ENCODE measurements at regions not wholly inside any gene's neighbourhood (a gene's known extent, or its start where the extent isn't known, plus 50 kb on each side); places are given as distances from the start of the nearest gene placed in this dataset.

DNA sequence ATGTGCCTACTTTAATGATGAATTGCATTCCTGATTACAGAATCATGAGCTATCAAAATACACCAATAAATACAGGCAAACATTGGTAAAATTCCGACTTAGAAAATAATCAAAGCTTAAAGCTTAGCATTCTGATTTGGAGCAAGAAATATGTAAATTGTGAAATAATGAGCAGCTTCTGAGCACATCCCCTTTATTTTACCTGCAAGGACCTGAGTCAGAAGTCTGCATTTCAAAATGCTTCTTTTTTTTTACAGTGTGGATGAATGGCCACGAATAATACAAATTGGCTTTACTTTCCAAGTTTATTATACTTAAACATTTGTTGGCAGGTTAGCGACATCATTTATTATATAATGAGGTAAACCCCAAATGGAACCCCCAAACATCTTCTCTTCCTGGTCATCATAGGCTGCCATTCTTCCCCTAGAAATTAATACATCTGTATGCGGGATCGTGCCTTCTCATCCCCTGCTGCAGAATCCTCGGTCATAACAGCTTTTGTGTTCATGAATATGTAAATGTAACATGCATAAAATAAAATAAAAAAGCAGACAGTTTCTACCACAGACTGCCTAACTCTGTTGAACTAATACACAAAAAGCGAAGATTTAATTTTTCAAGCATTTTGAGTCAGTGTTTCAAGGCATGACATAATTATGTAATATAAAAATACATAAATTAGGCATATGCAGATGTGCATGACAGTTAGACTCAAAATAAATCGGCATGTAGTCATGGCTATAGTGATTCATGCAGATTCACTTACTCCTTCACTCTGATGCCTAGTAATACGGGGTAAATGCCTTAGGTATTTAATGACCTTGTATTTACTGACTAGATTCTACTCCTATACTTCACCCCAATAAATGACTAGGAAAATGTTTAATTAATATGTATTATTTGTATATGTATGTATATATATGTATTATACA lies 339.7 kb downstream of the USP25 start:
- TF ChIP-seq, protein P1, sequence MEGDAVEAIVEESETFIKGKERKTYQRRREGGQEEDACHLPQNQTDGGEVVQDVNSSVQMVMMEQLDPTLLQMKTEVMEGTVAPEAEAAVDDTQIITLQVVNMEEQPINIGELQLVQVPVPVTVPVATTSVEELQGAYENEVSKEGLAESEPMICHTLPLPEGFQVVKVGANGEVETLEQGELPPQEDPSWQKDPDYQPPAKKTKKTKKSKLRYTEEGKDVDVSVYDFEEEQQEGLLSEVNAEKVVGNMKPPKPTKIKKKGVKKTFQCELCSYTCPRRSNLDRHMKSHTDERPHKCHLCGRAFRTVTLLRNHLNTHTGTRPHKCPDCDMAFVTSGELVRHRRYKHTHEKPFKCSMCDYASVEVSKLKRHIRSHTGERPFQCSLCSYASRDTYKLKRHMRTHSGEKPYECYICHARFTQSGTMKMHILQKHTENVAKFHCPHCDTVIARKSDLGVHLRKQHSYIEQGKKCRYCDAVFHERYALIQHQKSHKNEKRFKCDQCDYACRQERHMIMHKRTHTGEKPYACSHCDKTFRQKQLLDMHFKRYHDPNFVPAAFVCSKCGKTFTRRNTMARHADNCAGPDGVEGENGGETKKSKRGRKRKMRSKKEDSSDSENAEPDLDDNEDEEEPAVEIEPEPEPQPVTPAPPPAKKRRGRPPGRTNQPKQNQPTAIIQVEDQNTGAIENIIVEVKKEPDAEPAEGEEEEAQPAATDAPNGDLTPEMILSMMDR (IDR thresholded peaks at IDR 0.05; ENCODE audit: insufficient read depth, low read depth, low read length, missing control alignments) = no peak
- no peak overlapping the region for H3K4me3 ChIP-seq (ENCODE audit: low read depth, low read length)
- DNase-seq (ENCODE audit: low read depth) = no peak

DNA sequence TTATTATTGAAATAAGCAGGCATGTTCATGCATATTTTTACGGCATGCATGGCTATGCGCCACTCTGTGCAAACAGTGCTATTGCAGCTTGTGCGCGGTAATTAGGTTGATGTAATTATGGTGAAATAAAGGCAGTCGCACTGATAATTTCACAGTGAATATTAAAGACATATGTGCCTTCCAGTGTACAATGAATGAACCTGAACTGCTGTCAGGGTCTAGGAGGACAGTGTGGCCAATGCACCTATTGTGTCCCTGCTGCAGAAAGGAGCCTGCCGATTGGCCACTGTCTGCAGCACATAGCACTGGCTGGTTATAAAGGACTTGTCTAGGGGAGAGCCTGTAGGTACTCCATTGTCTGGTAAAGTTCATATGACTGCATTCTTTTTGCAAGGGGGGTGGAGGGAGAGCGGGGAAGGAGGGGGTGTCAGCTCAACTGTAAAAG lies 340.4 kb downstream of the USP25 start:
- DNase-seq (ENCODE audit: low read depth) = no peak
- H3K4me3 ChIP-seq (ENCODE audit: low read depth, low read length) = no peak overlapping the region
- TF ChIP-seq, protein P1 (IDR thresholded peaks at IDR 0.05; ENCODE audit: insufficient read depth, low read depth, low read length, missing control alignments) = no peak

DNA sequence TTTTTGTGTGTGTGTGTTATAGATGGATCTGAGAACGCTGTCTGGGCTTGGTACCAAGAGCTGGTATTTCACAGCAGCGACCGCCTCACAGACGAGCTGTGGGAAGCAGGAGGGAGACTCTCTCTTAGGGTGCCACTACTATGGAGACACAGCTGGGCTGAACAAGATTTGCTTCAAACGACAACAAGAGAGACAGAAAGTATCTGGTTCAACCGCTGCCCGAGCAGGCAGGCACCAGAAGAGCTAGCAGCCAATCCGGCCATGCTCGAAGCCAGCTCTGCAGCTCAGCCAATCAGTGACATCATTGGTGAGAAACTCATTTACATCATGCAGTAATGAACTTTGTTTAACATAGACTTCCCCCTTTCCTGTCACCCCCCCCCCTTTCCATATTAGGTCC lies 341.3 kb downstream of the USP25 start:
- no peak overlapping the region for H3K4me3 ChIP-seq (ENCODE audit: low read depth, low read length)
- TF ChIP-seq, protein P1 (IDR thresholded peaks at IDR 0.05; ENCODE audit: insufficient read depth, low read depth, low read length, missing control alignments) = no peak
- no peak for DNase-seq (ENCODE audit: low read depth)

DNA sequence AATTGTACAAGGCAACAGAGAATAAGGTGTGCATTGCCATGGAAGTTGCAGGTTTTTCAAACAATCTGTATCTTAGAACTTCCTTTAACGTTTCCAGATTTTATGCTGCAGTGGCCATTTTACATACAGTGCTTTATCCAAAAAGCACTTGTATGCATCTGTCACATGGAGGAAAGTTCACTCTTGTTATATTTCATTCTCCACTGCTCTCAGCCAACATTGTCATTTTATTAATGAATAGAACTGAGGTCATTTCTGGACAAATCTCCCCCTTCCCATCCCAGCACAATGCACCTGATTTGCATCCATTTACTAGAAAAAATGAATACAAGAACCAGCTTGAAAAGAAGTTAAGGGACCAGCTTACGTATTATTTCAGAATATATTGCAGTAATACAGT lies 342.0 kb downstream of the USP25 start:
- no peak for DNase-seq (ENCODE audit: low read depth)
- TF ChIP-seq, protein P1 (IDR thresholded peaks at IDR 0.05; ENCODE audit: insufficient read depth, low read depth, low read length, missing control alignments) = no peak
- no peak overlapping the region for H3K4me3 ChIP-seq (ENCODE audit: low read depth, low read length)

DNA sequence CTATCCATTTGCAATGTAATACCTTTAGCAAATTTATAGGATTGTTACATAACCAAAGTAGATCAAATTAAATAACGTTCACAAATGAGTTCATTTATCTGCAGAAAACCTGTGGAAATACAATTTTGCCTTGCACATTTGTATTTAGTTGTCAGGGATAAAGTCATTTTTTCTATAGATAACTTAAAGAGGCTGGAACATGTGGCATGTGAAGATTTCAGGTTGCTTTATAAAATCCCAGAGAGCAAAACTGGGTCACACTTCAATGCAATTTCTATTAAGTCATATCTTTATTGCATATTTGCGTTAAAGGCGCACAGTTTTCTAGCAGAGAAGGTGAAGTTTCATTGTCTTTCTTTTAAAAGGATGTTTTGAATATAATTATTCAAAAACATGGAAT lies 342.4 kb downstream of the USP25 start:
- H3K4me3 ChIP-seq (ENCODE audit: low read depth, low read length) = no peak overlapping the region
- TF ChIP-seq, protein P1 (IDR thresholded peaks at IDR 0.05; ENCODE audit: insufficient read depth, low read depth, low read length, missing control alignments) = no peak
- no peak for DNase-seq (ENCODE audit: low read depth)

DNA sequence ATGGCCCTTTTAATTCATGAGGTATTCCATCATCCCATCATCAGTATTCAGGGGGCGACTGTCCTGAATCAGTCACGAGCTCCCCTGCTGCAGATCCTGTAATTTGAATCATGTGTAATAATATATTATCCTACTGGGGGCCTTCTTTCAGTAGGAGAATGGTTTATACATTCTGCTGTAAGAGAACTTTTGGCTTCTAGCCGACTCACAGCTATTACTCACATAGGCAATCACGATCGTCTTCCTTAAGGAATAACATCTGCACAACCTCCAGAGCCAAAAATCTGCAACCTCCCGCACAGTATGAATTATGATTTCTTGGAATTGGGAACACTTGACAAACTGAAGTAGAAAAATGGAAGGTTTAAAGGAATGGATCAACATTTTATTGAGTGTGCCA lies 343.0 kb downstream of the USP25 start:
- TF ChIP-seq, protein P1 (IDR thresholded peaks at IDR 0.05; ENCODE audit: insufficient read depth, low read depth, low read length, missing control alignments) = no peak
- no peak overlapping the region for H3K4me3 ChIP-seq (ENCODE audit: low read depth, low read length)
- DNase-seq (ENCODE audit: low read depth) = no peak
